ENCODE measurements at regions not wholly inside any gene's neighbourhood (a gene's known extent, or its start where the extent isn't known, plus 50 kb on each side); places are given as distances from the start of the nearest gene placed in this dataset.

DNA sequence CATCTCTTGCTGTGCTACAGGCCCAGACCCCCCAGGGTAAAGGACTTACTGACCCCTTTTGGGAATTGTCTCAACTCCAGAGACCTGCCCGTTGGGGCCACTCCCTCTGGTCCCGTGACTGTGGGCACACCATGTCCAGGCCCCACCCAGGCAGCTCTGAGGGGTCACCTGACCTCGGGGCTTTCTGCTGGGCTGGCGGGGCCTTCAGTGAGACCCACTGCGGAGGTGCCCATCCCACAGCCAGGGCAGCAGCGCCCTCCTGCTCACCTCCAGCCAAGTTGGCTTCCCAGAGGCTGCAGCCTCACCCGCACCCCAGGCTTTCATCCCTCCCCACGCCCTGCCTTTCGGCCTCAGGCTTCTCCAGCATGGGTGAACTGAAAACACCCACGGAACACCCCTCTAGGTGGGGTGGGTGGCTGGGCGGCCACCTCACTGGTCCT is 147.2 kb downstream of the DNAJB6 start:
- TF ChIP-seq POLR2AphosphoS5 (IDR thresholded peaks at IDR 0.05; ENCODE audit: low read depth, low read length), result no peak
- TF ChIP-seq POLR2A (IDR thresholded peaks at IDR 0.05; ENCODE audit: low read depth, low read length), result no peak

Data from GM12892 (cell line).